GM23338 (cell line): ENCODE measurements at regions not wholly inside any gene's neighbourhood (a gene's known extent, or its start where the extent isn't known, plus 50 kb on each side); places are given as distances from the start of the nearest gene placed in this dataset.

Experiments
- CREB1 ChIP-seq: fragments of 250-450 bp; sonication (Bioruptor Pico); IDR thresholded peaks from 2 replicates; pipeline ENCODE4 v1.5.0; 2020; ENCODE audit warnings: low read depth, mild to moderate bottlenecking, moderate library complexity
- CTCF ChIP-seq, 2 experiments: fragments of 200-600 bp in 1 of 2; sonication (generic) in 1 of 2; conservative IDR thresholded peaks; 2 replicates each; pipeline versions ENCODE4 v1.5.1 to v1.6.1; 2016 to 2017; ENCODE audit warnings: antibody characterized with exemption in 2 of 2, low read depth in 2 of 2, mild to moderate bottlenecking in 2 of 2, moderate library complexity in 1 of 2
- ETS1 ChIP-seq: IDR thresholded peaks from 2 replicates; pipeline ENCODE4 v1.6.1; 2016; ENCODE audit warnings: antibody characterized with exemption
- EZH2 ChIP-seq: fragments of 200-600 bp; sonication (generic); IDR thresholded peaks from one replicate; pipeline ENCODE4 v1.8.0; 2017; ENCODE audit warnings: antibody characterized with exemption, mild to moderate bottlenecking, low read depth; ENCODE audit not compliant: unreplicated experiment
- EZH2phosphoT487 ChIP-seq: fragments of 200-600 bp; sonication (generic); IDR thresholded peaks from one replicate; pipeline ENCODE4 v1.8.1; 2018; ENCODE audit warnings: antibody characterized with exemption; ENCODE audit not compliant: unreplicated experiment
- JUNB ChIP-seq: IDR thresholded peaks from one replicate; pipeline ENCODE4 v1.6.1; 2016; ENCODE audit warnings: antibody characterized with exemption; ENCODE audit not compliant: unreplicated experiment
- POLR2AphosphoS5 ChIP-seq: IDR thresholded peaks from 2 replicates; pipeline ENCODE4 v1.6.1; 2016; ENCODE audit warnings: antibody characterized with exemption, low read depth
- REST ChIP-seq: IDR thresholded peaks from one replicate; pipeline ENCODE4 v1.6.1; 2018; ENCODE audit warnings: antibody characterized with exemption; ENCODE audit not compliant: unreplicated experiment
- STAT1 ChIP-seq: IDR thresholded peaks from one replicate; pipeline ENCODE4 v1.6.1; 2016; ENCODE audit warnings: antibody characterized with exemption; ENCODE audit not compliant: unreplicated experiment
- ZNF114 ChIP-seq: fragments of 250-450 bp; sonication (Bioruptor Pico); IDR thresholded peaks from 2 replicates; pipeline ENCODE4 v1.5.0; 2020; ENCODE audit warnings: mild to moderate bottlenecking, moderate library complexity

- no peak for TF ChIP-seq CTCF (conservative IDR thresholded peaks at IDR 0.05; ENCODE audit: low read depth in 2 of 2)
- TF ChIP-seq POLR2AphosphoS5 = no peak
- no peak for TF ChIP-seq REST
- TF ChIP-seq JUNB = no peak
- TF ChIP-seq EZH2phosphoT487 = no peak
- TF ChIP-seq EZH2 = no peak
- no peak for TF ChIP-seq ETS1
- TF ChIP-seq STAT1 = no peak
- no peak for TF ChIP-seq CREB1
- no peak for TF ChIP-seq ZNF114 (CRISPR knock-in tag)
Observed at GRCh38 chr10:59499460-59499859, 137.1 kb upstream of the FAM13C start.
